GM12878 (cell line): ENCODE measurements at regions not wholly inside any gene's neighbourhood (a gene's known extent, or its start where the extent isn't known, plus 50 kb on each side); places are given as distances from the start of the nearest gene placed in this dataset.

Experiments
- ATAC-seq: fragments of 200-7000 bp; cut with Tn5 transposase; 3 replicates; pipeline ENCODE4 v1.9.1; 2020; ENCODE audit warnings: mild to moderate bottlenecking, moderate library complexity
- BruUV-seq: library from RNA; stranded (reverse); fragments of 400-500 nt; replicated peaks from 2 replicates; lab custom pipeline; 2021; lab: Mats Ljungman, UMichigan
- CTCF ChIA-PET: fragments of 300-600 bp; sonication (Branson Sonifier 250); formaldehyde crosslinking; extraction: SDS; loops from one replicate; lab custom pipeline; 2021; ENCODE audit warnings: inconsistent platforms; lab: Yijun Ruan, JAX
- POLR2A ChIA-PET: fragments of 350-600 bp; formaldehyde crosslinking; extraction: SDS; loops from one replicate; lab custom pipeline; 2021; ENCODE audit warnings: inconsistent platforms; lab: Charles Lee
- RAD21 ChIA-PET: fragments of 300-600 bp; sonication (Branson Sonifier 250); formaldehyde crosslinking; loops from one replicate; lab custom pipeline; 2023; ENCODE audit warnings: antibody characterized with exemption; ENCODE audit not compliant: unreplicated experiment; lab: Charles Lee
- SMC1A ChIA-PET: fragments of 300-600 bp; sonication (Branson Sonifier 250); formaldehyde crosslinking; loops from one replicate; lab custom pipeline; 2023; ENCODE audit not compliant: unreplicated experiment, uncharacterized antibody; lab: Charles Lee
- DNase-seq: peaks from one replicate; pipeline ENCODE4 v3.0.0-alpha.2; 2011; ENCODE audit warnings: low read depth, low spot score
- FAIRE-seq: peaks from 3 replicates; lab custom pipeline; 2011; peaks lifted over from hg19 to GRCh38; lab: Jason Lieb, UNC
- H2AFZ ChIP-seq: 2 replicates; pipeline ENCODE4 v1.6.0; 2011; ENCODE audit warnings: low read depth, low read length, control low read depth; ENCODE audit not compliant: control insufficient read depth
- H3K27ac ChIP-seq: 2 replicates; pipeline ENCODE4 v1.5.1; 2011; ENCODE audit warnings: control low read depth; ENCODE audit not compliant: control insufficient read depth, insufficient read depth
- H3K27me3 ChIP-seq, 2 experiments: replicated peaks in 1 of 2; 2 replicates each; pipeline versions ENCODE4 v1.6.0 to v1.6.1; 2011; ENCODE audit warnings: low read length in 1 of 2; ENCODE audit not compliant: control insufficient read depth in 2 of 2, insufficient read depth in 2 of 2
- H3K36me3 ChIP-seq, 2 experiments: 2 replicates each; pipeline ENCODE4 v1.5.1; 2011; ENCODE audit warnings: low read length in 1 of 2; ENCODE audit not compliant: control insufficient read depth in 2 of 2, insufficient read depth in 2 of 2
- H3K4me1 ChIP-seq: 2 replicates; pipeline ENCODE4 v1.6.1; 2011; ENCODE audit warnings: mild to moderate bottlenecking, low read length, moderate library complexity, mixed read lengths; ENCODE audit not compliant: control insufficient read depth, insufficient read depth
- H3K4me2 ChIP-seq: 2 replicates; pipeline ENCODE4 v1.6.0; 2011; ENCODE audit warnings: control low read depth; ENCODE audit not compliant: control insufficient read depth, insufficient read depth
- H3K4me3 ChIP-seq: fragments of 200-600 bp; sonication (generic); 2 replicates; pipeline ENCODE4 v1.5.1; 2016
- H3K79me2 ChIP-seq: 2 replicates; pipeline ENCODE4 v1.6.0; 2011; ENCODE audit warnings: low read length; ENCODE audit not compliant: control insufficient read depth, insufficient read depth
- H3K9ac ChIP-seq: 2 replicates; pipeline ENCODE4 v1.8.0; 2011; ENCODE audit warnings: low read length, control low read depth, mixed read lengths; ENCODE audit not compliant: control insufficient read depth, insufficient read depth
- H3K9me3 ChIP-seq: replicated peaks from 3 replicates; pipeline ENCODE4 v1.5.1; 2011; ENCODE audit warnings: mild to moderate bottlenecking, low read length; ENCODE audit not compliant: control insufficient read depth, insufficient read depth
- H4K20me1 ChIP-seq: 2 replicates; pipeline ENCODE4 v1.6.0; 2011; ENCODE audit not compliant: control insufficient read depth, insufficient read depth
- ATF7 ChIP-seq: fragments of 450-650 bp; IDR thresholded peaks from 2 replicates; pipeline ENCODE4 v1.6.1; 2016; ENCODE audit warnings: low read depth, mild to moderate bottlenecking
- SPI1 ChIP-seq: IDR thresholded peaks from 2 replicates; pipeline ENCODE4 v1.6.1; 2011; ENCODE audit warnings: low read depth, mild to moderate bottlenecking, low read length, moderate library complexity, borderline replicate concordance; ENCODE audit not compliant: insufficient read depth
- SRF ChIP-seq, 2 experiments: IDR thresholded peaks; 2 replicates each; pipeline ENCODE4 v1.6.1; 2011; ENCODE audit warnings: low read depth in 2 of 2, low read length in 2 of 2, mild to moderate bottlenecking in 1 of 2, moderate library complexity in 1 of 2
- TCF7 ChIP-seq: IDR thresholded peaks from 2 replicates; pipeline ENCODE4 v1.6.1; 2014; ENCODE audit warnings: antibody characterized with exemption, borderline replicate concordance
- YY1 ChIP-seq: IDR thresholded peaks from 2 replicates; pipeline ENCODE4 v1.6.1; 2011; ENCODE audit warnings: low read depth, mild to moderate bottlenecking, low read length
- whole genome bisulfite sequencing: methylation state at CpG from one replicate; pipeline ENCODE4 v1.1.6; 2016; ENCODE audit warnings: low lambda C conversion rate; ENCODE audit not compliant: insufficient replicate concordance, insufficient coverage; ENCODE audit errors: missing lambda C conversion rate; 5-methylcytosine and 5-hydroxymethylcytosine counted together
- in situ Hi-C: fragments of 300-500 bp; cut with MboI; formaldehyde crosslinking; loops from 9 replicates; pipeline ENCODE4 v1.14.3; 2018; ENCODE audit warnings: mixed read lengths
- intact Hi-C: fragments of 100-400 bp; cut with micrococcal nuclease; formaldehyde crosslinking; loops from one replicate; pipeline ENCODE4 v1.14.2; 2022; ENCODE audit not compliant: unreplicated experiment
- TF ChIP-seq, protein P1 (sequence below): fragments of 450-650 bp; IDR thresholded peaks from 2 replicates; pipeline ENCODE4 v1.6.1; 2016; ENCODE audit warnings: mild to moderate bottlenecking
- TF ChIP-seq, protein P2 (sequence below): fragments of 450-650 bp; IDR thresholded peaks from 2 replicates; pipeline ENCODE4 v1.6.1; 2017; ENCODE audit warnings: mild to moderate bottlenecking, moderate library complexity
- TF ChIP-seq, protein P3 (sequence below): fragments of 450-650 bp; IDR thresholded peaks from 2 replicates; pipeline ENCODE4 v1.6.1; 2016; ENCODE audit warnings: mild to moderate bottlenecking

DNA sequence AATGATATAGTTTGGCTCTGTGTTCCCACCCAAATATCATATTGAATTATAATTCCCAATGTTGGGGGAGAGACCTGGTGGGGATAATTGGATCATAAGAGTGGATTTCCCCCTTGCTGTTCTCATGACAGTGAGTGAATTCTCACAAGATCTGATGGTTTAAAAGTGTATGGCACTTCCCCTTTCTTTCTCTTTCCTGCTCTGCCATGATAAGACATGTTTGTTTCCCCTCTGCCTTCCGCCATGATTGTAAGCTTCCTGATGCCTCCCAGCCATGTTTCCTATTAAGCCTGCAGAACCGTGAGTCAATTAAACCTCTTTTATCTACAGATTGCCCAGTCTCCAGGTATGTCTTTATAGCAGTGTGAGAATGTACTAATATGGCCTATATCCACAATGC, 126.7 kb upstream of the GMNC start:
- no peaks in the 10 kb centered on the region for H4K20me1 ChIP-seq
- H3K27me3 ChIP-seq: no peaks in the 10 kb centered on the region; a peak in 1 of 4 replicates
- no peak overlapping the region for H3K4me2 ChIP-seq
- ChIA-PET RAD21 (no interaction called here), POLR2A (no interaction called here), SMC1A (no interaction called here), CTCF (no interaction called here)
- intact Hi-C loops (no loop called here), in situ Hi-C loops (no loop called here)
- FAIRE-seq (no peak), ATAC-seq (no peak), DNase-seq (no peak)
- no peak overlapping the region for H3K4me3 ChIP-seq
- H3K9me3 ChIP-seq: no peaks in the 10 kb centered on the region
- no peaks in the 10 kb centered on the region for H3K4me1 ChIP-seq
- no peak overlapping the region for H2AFZ ChIP-seq
- TF ChIP-seq TCF7 (no peak), SPI1 (peak; percentile 27; the same call in 1 of the 2 replicates)
- TF ChIP-seq, protein P1, sequence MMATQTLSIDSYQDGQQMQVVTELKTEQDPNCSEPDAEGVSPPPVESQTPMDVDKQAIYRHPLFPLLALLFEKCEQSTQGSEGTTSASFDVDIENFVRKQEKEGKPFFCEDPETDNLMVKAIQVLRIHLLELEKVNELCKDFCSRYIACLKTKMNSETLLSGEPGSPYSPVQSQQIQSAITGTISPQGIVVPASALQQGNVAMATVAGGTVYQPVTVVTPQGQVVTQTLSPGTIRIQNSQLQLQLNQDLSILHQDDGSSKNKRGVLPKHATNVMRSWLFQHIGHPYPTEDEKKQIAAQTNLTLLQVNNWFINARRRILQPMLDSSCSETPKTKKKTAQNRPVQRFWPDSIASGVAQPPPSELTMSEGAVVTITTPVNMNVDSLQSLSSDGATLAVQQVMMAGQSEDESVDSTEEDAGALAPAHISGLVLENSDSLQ: no peak
- no peaks in the 10 kb centered on the region for H3K79me2 ChIP-seq
- no peak overlapping the region for H3K9ac ChIP-seq
- BruUV-seq: no TSS peak
- no peak overlapping the region for H3K27ac ChIP-seq
- WGBS: 21% methylated on average over 2 of the region's 2 CpGs
- no peaks in the 10 kb centered on the region for H3K36me3 ChIP-seq

DNA sequence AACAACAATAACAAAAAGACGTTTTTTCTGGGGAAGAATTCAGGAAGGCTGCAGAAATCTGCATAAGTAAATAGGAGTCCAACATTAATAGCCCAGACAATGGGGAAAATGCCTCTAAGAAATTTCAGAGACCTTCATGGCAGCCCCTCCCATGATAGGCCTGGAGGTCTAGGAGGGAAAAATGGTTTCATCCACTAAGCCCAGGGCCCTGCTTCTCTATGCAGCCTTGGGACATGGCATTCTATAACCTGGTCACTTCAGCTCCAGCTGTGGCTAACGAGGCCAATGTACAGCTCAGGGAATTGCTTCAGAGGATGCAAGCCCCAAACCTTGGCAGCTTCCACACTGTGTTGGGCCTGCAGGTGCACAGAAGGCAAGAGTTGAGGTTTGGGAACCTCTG, 125.6 kb upstream of the GMNC start:
- 3% methylated on average over 2 of the region's 2 CpGs for WGBS
- BruUV-seq: no TSS peak

More for the DNA sequence above, 125.6 kb upstream of the GMNC start:
- ChIA-PET POLR2A (no interaction called here), CTCF (no interaction called here), SMC1A (no interaction called here), RAD21 (no interaction called here)
- intact Hi-C loops (no loop called here), in situ Hi-C loops (no loop called here)
- H3K36me3 ChIP-seq: no peaks in the 10 kb centered on the region
- ATAC-seq: no peak
- no peaks in the 10 kb centered on the region for H3K27me3 ChIP-seq
- H2AFZ ChIP-seq: no peak overlapping the region
- no peaks in the 10 kb centered on the region for H3K4me1 ChIP-seq
- H3K27ac ChIP-seq: no peak overlapping the region
- FAIRE-seq: no peak
- H3K9ac ChIP-seq: no peak overlapping the region
- no peaks in the 10 kb centered on the region for H4K20me1 ChIP-seq
- no peaks in the 10 kb centered on the region for H3K79me2 ChIP-seq
- no peaks in the 10 kb centered on the region for H3K9me3 ChIP-seq
- no peak overlapping the region for H3K4me2 ChIP-seq
- DNase-seq: no peak
- H3K4me3 ChIP-seq: no peak overlapping the region
- TF ChIP-seq ATF7 (no peak), YY1 (no peak), SRF (IDR thresholded peaks at IDR 0.05; ENCODE audit: low read depth in 2 of 2, low read length in 2 of 2) (no peak)
- TF ChIP-seq, protein P2, sequence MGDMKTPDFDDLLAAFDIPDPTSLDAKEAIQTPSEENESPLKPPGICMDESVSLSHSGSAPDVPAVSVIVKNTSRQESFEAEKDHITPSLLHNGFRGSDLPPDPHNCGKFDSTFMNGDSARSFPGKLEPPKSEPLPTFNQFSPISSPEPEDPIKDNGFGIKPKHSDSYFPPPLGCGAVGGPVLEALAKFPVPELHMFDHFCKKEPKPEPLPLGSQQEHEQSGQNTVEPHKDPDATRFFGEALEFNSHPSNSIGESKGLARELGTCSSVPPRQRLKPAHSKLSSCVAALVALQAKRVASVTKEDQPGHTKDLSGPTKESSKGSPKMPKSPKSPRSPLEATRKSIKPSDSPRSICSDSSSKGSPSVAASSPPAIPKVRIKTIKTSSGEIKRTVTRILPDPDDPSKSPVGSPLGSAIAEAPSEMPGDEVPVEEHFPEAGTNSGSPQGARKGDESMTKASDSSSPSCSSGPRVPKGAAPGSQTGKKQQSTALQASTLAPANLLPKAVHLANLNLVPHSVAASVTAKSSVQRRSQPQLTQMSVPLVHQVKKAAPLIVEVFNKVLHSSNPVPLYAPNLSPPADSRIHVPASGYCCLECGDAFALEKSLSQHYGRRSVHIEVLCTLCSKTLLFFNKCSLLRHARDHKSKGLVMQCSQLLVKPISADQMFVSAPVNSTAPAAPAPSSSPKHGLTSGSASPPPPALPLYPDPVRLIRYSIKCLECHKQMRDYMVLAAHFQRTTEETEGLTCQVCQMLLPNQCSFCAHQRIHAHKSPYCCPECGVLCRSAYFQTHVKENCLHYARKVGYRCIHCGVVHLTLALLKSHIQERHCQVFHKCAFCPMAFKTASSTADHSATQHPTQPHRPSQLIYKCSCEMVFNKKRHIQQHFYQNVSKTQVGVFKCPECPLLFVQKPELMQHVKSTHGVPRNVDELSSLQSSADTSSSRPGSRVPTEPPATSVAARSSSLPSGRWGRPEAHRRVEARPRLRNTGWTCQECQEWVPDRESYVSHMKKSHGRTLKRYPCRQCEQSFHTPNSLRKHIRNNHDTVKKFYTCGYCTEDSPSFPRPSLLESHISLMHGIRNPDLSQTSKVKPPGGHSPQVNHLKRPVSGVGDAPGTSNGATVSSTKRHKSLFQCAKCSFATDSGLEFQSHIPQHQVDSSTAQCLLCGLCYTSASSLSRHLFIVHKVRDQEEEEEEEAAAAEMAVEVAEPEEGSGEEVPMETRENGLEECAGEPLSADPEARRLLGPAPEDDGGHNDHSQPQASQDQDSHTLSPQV: no peak
- TF ChIP-seq, protein P3, sequence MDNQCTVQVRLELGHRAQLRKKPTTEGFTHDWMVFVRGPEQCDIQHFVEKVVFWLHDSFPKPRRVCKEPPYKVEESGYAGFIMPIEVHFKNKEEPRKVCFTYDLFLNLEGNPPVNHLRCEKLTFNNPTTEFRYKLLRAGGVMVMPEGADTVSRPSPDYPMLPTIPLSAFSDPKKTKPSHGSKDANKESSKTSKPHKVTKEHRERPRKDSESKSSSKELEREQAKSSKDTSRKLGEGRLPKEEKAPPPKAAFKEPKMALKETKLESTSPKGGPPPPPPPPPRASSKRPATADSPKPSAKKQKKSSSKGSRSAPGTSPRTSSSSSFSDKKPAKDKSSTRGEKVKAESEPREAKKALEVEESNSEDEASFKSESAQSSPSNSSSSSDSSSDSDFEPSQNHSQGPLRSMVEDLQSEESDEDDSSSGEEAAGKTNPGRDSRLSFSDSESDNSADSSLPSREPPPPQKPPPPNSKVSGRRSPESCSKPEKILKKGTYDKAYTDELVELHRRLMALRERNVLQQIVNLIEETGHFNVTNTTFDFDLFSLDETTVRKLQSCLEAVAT: no peak
